ENCODE measurements at regions not wholly inside any gene's neighbourhood (a gene's known extent, or its start where the extent isn't known, plus 50 kb on each side); places are given as distances from the start of the nearest gene placed in this dataset.
A peak's percentile ranks its signal among the peaks of the same experiment; 100 is the strongest.

DNA sequence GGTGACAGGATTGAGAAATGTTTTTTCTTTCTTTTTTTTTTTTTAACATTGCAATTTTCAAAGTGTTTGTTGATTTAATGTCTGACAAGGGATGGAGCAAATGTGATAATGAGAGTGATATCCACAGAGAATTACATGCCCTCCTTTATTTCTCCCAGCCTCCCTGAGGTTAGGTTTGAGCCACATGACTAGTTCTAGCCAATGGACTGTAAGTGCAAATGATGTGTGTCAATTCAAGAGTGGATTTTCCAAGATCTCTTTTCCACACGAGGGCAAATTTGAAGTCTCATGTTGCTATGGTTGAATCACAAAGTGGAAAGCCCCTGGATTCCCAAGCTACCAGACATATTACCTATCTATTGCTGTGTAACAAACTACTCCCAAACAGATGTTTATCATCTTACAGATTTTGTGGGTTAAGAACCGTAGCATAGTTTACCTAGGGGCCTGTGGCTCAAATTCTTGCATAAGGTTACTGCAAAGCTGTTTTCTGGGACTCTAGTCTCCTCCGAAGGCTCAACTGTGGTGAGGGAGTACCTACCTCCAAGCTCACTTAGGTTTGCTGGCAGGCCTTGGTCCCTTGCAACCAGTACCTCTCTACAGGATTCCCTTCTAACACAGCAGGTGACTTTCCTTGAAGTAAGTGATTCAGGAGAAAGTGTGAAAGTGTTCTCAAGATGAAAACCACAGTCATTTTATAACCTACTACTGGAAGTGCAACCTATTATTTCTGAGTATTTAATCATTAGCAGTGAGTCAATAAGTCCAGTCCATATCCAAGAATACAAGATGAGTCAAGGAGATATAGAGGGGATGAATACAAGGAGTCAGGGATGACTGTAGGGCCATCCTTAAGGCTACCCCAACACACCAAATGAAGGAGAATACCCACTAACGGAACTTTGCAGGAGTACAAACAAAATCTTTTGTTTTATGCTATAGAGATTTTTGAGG is 533.6 kb downstream of the PTPRC start:
- no peak for DNase-seq

DNA sequence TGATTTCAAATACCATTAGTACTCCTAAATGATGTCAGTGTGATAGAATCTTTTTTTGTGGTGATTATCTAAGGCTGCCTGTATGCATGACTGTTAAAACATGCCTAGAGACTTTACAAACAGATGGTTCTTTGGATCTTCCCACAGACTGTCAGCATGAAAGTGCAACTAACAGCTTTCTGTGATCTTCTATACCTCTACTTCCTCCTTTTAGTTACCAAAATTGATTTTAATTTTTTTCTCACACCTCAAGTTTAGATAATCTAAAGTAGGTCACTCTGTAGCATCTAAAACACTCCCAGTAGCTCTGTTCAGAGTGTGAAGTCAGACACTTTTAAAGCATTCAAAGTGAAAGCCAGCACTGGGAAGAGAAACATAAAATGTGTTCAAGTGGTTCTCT is 534.5 kb downstream of the PTPRC start:
- DNase-seq = no peak

DNA sequence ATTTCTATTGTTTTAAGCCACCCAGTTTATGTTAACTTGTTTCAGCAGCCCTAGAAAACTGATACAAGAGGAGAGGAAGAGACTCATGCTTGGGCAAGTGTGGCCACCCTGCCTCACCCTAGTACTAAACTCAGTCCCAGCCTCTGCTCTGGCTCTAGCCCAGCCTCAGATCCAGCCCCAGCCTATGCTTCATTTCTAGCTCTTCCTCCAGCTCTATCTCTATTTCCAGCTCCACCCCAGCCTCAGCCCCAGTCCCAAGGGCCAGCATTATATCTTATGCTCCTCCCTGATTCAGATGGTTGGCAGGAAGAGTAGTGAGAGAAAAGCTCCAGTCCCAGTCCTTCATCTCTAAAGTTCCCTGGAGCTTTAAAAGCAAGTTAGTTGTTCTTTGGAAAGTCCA is 535.5 kb downstream of the PTPRC start:
- no peak for DNase-seq

DNA sequence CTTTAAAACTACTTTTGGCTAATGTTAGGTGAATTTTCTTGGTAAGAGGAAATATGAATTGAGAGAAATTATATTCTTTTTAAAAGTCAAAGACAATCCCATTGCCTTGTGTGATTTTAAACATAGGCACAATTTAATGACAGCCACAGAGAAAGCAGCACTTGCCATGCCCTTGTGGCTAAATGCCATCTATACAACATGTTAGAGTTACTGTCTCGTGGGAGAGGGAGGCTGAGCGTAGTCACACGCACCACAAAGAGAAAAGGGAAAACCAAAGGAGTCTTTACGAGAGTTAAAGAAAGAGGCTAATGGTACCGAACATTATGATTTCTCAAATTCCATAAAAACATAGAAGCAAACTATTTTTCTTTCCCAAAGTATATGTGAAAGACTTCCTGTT is 537.9 kb downstream of the PTPRC start:
- DNase-seq = no peak

DNA sequence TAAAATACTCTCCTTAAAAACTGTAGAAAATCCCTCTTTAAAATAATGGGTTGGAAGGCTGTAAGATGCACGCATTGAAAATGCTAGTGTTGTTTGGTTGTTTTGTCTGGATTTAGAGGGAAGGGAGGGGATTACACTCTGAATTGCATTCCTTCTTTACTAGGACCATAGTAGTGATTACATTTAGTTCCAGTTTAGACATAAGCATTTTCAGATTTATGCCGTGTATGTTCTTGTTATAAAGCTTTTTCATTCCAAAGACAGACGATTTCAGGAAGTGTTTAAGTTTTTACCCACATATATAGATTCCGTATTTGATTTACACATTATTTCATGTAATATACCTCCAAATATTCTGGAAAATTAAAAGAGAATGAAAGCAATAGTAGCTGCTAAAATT is 538.4 kb downstream of the PTPRC start:
- DNase-seq = no peak

DNA sequence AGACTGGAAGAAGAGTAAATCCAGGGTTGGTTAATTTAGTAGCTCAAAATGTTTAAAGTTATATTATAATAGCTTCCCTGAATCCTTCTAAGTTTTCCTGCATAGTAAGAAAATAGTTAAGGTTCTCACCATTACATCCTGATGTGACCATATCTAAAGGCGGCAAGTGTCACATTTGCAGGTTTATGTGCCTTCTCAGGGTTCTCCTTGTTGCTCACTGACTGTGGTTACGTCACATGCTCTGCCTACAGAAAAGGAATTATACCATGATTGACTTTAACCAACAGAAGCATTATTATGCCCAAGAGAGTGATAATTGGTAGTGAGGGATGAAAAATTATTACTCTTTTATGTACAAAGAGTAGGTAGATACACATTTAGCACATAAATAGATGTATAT is 539.8 kb downstream of the PTPRC start:
- DNase-seq = no peak

DNA sequence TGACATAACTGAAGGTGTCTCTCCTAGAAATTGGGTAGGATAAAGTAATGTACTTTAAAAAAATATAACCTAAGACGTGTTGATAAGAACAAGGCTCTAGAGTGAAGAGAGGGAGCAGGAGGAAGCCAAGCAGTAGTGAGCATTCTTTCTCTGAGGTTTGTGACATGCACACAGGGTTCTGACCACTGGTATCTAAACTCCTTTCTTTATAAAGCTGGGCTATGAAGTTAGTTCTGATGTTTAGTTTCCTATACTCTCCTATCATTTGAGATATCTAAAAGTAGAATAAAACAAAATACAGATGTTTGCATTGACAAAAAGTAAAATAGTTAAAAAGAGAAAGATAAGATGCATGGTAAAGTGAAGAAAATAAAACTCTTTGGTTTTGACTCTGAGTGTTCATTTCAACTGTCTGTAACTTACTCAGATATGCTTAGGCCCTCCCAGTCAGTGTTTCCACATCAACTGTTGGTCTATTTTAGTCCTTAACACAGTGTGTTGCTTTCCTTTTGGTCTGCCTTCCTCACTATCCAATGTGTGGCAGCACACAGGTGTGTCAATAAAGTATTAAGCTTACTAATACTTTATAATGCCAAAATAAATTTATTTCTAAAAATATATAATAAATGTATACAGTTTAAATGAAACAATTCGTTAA is 543.5 kb downstream of the PTPRC start:
- no peak for DNase-seq

DNA sequence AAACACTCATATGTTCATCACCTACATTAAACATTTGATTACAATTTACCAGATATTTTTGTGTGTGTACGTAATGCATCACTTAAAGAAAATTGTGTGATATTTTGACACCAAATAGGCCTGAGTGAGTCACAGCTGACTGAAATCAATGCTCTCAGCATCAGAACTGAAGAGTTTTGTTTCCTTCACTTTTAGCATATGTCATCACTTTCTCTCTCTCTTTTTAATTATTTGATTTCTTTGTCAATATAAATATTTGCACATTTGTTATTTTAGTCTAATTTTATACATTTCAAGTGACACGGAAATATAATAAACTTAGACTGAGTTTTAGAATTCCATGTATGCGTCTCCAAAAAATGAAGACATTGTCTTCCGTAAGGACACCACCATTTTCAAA is 545.3 kb downstream of the PTPRC start:
- no peak for DNase-seq

DNA sequence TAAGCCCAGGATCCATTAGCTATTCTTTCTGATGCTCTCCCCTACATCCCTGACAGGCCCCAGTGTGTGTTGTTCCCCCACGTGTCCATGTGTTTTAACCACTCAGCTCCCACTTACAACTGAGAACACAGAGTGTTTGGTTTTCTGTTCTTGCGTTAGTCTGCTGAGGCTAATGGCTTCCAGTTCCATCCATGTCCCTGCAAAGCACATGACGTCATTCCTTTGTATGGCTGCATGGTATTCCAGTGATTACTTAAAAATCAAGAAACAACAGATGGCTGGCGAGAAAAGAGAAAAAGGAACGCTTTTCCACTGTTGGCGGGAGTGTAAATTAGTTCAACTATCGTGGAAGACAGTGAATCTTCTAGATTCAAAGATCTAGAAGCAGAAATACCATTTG is 556.0 kb downstream of the PTPRC start:
- DNase-seq = no peak

DNA sequence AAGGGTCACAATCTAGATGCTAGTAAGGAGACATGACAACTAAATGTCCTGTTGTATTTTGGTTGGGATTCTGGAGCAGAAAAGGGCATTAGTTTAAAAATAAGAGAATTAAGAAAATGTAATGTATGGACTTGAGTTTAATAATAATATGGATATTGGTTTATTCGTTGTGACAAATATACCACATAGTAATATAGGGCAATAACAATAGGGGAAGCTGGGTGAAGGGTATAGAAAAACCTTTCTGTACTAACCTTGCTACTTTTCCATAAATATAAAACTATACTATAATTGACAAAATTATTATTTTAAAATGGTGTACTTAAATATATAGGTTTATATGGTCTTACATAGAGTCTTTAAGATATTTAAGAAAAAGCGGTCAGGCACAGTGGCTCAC is 558.9 kb downstream of the PTPRC start:
- DNase-seq = no peak

DNA sequence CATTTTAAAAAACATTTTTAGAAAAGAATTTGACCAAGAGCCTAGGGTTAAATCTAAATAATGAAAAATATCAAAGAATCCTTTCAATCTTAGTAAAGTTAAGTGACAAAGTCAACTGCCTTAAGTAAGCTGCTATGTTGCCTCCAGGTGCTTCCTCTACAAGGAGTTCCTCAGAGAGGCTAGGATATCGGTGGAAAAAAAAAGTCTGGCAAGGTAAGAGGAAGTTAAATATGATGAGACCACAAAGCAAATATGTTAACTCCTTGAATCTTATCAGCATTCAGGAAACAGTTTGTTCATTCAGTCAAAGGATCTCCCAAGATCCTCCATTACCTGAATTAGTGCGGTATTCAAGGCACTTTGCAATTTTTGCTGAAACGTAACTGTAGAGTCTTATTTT is 563.5 kb downstream of the PTPRC start:
- no peak for DNase-seq

DNA sequence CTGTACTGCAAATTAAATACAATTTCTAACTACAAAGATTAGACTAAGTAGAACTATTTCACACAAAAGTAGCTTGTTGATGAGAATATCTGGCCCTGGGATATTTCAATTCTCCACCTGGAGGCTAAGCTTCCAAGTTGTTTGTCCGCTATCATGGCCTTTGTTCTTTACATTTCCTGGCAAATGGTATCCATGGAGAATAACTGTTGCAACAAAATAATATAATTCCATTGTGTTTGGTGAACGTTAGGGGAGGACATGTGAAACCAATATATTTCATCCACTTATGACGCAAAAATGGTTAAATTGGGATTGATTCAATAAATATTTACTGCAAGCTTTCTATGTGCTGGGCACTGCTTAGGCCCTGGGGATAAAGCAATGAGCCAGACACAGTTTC is 565.4 kb downstream of the PTPRC start:
- no peak for DNase-seq

DNA sequence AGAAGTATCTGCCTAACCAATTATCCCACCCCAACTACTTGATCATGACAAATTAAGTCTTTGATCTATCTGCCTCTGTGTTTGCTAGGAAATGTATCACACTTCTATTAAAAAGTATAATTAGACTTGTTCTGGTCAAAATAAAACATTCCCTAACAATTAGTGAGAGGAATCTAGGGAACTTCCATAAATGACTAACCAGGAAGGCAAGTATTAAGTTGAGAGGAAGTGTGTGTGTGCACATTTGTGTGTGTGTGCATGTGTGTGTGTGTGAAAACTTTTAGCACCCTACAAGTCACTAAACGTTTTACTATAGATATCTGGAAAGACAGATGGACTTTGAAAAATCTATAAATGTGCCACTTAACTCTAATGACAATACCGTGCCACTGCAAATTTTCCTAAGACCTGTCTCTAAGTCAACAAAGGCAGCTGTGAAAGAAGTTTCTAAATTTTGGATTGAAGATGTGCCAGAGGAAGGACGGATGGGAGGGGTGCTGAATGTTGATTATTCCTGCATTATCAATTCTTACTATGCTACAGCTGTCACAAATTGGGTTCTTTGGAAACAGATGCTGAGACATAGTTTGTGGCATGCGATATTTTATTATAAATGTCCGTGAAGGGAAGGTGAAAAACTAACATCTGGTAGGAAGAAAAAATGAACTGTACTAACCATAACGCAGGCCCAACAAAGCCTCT is 567.1 kb downstream of the PTPRC start:
- DNase-seq = no peak

DNA sequence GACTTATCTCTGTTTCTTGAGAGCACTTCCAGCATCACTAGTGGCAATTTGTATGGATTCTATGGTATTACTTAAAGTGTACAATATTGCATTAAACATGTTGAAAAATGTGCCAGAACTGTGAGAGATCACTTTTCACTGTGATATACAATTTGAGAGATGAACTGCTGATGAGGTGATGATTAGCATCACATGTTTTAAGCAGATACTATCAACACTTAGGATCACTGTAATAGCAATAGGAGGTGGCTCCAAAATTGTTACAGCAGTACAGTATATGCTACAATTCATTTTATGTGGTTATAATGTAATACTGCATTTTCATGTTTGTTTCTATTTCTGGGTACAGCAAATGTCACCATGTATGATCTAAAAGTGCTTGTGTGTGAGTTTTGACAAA is 570.0 kb downstream of the PTPRC start:
- no peak for DNase-seq

DNA sequence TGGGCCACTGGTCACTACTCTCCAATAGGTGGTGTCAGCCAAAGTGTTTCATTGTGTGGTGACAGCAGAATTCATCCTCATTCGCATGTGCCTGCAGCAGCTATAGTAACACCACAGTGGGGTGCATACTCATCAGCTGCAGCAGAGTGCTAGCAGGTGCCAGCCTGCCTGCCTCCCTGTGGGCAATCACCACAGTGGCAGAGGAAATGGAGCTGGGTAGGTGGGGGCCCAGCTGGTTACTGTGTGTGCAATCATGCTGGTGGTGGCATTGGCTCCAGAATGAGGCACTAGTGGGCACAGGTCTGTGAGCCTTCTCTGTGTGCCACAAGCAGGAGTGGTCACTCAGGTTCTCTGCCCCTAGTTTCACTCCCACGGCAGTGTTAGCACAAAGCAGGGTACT is 579.2 kb downstream of the PTPRC start:
- no peak for DNase-seq

DNA sequence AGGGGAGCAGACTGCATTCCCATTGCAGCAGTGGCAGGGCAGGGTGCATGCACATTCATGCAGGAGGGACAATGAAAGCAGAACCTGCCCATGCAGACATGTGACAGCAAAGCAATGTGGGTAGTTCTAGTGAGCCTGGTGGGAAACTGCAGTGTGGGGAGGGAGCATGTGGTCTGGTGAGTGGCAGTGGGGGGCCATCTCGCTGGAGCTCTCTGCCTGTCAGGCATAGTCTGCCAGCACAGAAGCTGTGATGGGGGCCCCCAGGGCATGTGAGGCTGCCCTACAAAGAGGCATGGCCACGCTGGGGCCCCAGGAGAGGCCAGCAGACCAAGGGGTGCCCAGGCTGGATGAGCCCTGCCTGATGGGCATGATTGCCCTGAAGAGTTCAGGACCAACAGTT is 579.7 kb downstream of the PTPRC start:
- DNase-seq = no peak

DNA sequence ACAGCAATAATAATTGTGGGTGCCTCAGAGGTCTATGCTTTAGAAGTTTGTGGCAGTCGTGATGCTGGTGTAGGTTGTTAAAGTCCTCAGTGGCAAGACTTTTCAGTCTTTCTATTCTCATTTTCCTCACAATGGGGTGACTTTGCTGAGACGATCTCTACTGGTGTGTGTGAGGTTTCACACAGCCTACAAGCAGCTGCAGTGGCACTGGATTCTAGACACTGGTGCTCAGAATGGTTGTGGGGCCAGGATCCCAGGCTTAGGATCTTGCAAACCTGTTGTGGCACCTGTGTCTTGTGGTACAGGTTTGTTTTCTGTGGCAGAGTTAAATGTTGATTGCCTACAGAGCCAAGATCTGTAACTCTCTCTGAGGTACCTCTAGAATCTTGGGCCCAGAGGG is 581.2 kb downstream of the PTPRC start:
- no peak for DNase-seq

DNA sequence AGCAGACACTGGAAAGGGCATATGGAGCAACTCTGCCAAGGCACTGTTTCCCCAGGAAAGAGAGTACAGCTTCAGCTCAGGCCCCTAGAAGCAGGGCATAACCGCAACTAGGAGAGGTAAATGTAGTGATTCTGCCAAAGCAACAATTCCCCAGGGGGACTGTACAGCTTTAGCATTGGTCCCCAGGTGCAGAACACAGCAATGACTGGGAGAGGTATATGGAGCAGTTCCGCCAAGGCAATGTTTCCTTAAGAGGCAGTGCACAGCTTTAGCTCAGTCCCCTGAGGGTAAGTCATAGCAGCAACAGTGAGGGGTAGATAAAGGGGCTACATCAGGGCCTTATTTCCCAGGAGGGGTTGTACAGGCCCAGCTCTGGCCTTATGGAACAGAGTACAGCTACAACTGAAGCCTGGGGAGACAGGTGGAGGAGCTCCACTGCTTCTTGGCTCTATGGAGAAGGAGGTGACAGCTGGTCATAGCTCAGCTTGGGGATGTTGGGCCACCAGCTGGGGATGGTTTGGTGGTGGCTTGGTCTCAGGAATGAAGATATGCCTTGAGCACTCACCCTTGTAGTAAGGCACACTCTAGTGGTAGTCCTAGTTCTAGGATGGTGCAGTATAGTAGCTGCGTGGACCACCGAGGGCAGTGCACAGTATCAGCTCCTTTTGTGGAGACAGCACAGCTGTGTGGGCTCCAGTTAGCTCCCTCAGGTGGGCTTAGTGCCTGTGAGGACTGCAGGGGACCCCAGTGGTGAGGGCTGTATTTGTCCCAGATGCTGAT is 582.7 kb downstream of the PTPRC start:
- no peak for DNase-seq

DNA sequence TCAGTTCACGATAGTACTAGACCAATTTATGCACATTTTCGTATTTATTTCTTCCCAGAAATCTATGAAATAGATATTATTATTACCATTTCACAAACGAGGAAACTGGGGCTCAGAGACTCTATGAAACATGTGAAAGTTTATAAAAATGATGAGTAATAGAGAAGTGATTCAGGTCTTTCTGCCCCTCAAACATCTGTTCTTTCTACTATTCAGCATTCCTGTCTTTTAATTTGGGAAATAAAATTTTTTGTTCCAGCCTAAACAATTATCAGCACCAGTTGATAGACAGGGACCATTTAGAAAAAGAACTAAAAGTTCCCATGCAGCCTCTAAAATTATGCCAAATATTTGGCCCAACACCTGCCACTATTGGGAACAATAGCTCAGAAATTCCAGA is 585.1 kb downstream of the PTPRC start:
- DNase-seq = no peak

DNA sequence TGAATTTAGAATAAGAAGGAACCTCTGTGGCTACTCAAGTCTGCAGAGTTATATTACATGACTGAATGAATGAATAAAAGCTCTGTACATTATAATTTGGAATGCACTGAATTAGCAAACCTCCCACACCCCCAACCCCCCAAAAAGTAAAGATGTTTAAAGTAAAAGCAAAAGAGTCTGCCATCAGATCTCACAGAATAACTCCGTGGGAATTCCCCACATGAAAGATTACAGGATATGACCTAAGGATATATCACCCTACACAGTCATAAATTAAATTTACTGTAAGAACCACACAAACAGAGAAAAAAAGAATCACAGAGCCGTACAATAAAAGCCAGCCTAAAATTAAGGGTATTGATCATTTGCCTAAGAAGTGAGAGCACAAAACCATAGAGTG is 587.3 kb downstream of the PTPRC start:
- peak in 1 of 2 experiments; percentile 13 for DNase-seq

DNA sequence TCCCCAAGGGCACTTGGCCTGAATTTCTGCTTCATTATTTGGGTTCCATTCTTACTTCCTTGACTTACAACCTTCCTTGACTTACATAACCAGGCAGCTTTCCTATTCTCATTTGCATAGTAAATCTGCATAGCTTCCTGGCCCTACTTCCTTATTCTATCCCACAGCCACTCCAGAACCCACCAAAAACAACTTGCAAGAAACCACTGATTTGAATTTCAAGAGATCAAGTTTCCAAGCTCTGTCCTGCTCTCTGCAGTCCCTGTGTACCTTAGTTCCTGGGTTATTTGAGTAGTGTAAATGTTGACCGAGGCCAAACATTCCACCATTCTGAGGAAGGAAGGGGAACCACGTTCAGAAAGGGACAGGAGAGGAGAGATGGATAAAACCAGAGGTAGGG is 603.3 kb downstream of the PTPRC start:
- DNase-seq = no peak

DNA sequence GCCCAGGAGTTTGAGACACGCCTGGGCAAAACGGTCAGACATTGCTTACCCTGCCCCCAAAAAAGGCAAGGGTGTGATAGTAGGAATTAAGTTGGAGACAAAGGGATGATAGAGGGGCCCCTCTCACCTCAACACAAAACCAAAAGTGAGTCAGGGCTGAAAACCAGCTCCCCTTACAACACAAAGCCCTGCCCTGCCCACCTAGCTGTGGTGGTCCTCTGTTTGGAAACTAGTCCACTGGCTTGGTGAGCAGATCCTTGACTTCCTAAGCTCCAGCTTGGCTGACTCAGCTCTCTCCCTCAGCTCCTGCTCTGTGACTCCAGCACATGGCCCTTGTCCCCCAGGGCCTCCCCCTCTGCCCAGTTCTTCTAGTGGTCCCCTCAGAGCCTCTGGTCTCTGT is 603.8 kb downstream of the PTPRC start:
- DNase-seq = no peak

DNA sequence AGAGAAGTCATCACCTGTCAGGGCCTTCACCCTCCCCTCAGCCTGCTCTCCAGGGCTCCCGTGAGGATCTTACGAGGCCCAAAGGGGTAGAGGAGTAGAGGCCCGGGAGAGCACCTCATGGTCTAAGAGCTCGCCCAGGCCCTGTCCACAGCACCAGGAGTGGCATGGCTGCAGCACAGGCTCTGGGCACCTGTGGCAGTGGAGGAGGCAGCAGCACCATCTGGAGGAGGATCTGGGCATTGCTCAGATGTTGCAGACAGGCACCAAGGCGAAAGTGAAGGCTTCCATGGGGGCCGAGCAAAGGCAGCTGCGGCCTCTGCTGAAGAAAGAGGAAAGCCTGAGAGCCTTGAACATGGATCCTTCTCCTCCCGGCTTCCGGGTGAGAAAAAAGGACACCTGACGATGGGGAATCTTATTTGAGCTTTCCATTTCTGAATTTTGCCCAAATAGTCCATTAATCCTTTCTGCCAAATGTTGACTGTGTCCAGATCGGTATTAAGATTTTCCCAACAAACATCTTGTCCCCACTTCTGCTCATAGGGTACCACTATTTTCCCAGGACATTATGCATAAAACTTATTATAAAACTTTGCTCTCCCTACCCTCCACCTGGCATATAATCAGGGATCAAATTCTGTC is 604.7 kb downstream of the PTPRC start:
- peak; percentile 61 to 66 for DNase-seq
